Renal cortex interstitium (tissue), 11 donors: ENCODE measurements at regions not wholly inside any gene's neighbourhood (a gene's known extent, or its start where the extent isn't known, plus 50 kb on each side); places are given as distances from the start of the nearest gene placed in this dataset.

Experiments used
- DNase-seq, 11 donors: peaks; one replicate each; pipeline ENCODE4 v3.0.0-alpha.2; 2013; ENCODE audit warnings: low read depth in 9 of 11, low spot score in 4 of 11; ENCODE audit errors: extremely low read depth in 1 of 11

- DNase-seq = no peak
Measured at GRCh38 chr13:103147961-103148360, 81.7 kb upstream of the SLC10A2 start.

- no peak for DNase-seq
Measured at GRCh38 chr13:103145442-103145841, 79.2 kb upstream of the SLC10A2 start.

DNA sequence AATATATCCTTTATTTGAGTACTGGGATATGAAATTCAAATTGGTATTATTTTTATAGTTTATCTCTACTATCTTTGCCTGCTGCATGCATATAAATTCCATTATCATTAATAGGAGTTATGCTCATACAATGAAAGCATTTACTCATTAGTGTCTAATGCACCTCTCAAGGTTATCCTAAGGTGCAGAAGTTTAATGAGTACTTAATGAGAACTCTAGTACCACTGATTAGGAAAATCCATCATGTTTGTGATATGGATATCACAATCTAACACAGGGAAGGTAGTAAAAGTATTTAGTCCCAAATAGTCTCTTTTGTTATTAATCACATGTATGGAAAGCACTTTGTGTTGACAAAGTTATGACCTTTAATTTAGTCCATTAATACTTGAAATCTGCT is 77.2 kb upstream of the SLC10A2 start:
- DNase-seq = no peak

DNA sequence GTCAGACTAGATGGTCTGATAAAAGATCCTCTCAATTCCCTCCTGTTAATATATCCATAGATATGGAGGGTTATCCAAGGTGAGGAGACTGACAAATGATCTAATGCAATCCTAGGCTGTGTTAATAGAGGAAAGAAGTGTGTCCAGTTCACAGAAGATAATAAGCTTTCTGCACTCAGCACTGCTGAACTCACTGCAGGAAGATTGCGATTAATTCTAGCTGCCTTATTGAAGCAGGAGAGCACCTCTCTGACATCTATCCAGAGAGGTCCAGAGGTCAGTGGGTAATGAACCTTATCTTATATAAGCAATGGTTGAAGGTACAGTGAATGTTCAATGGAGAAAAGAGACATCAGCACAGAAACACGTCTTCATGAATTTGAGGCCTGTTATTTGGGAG is 75.9 kb upstream of the SLC10A2 start:
- DNase-seq = no peak

- peak in 1 of 11 donors; percentile 4 for DNase-seq
Measured at GRCh38 chr13:103140001-103140671, 73.9 kb upstream of the SLC10A2 start.

GRCh38 chr13:103134271-103134670 is 68.1 kb upstream of the SLC10A2 start:
- no peak for DNase-seq

DNA sequence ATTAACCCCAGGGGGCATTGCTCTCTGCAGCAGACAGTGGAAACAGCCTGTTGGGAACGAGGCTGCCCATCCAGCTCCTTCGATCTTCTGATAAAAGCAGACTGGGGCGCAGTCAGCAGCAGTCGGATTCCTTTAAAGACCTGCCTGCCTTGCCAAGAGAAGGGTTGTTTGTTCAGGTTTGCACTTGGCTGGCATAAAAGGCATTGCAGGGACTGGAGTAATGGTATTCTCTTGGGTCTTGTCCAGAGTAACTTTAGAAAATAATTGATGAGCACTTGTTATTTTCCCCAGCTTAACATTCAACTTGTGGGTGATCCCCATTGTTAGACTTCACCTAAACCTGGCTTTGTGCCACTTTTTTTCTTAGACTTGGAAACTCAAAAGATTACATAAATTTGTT is 67.3 kb upstream of the SLC10A2 start:
- DNase-seq = no peak

DNA sequence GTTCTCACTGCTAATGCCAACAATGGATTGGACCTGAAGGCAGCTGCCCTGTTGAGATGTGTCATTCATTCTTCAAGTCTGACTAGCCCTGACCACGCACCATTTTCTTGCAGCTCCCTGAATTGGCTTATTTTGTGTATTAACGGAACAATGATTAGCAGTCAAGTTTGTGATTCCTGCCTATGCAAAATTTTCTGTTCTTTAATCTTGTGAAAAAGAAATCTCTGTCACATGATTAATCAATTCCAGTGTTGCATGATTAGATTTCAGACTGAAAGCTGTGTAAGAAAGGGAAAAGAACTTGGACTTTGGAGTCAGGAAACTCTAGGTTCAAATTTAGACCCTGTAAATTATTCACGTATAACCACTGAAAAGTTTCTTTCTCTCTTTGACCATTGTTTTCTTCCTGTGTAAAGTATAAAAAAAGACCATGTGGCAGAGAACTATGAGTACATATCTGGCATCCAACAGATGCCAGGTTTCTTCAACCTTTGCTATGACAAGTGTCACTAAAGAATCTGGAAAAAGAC is 64.5 kb upstream of the SLC10A2 start:
- DNase-seq = peak in 1 of 11 donors; percentile 7

- DNase-seq = no peak
Measured at GRCh38 chr13:103130146-103130545, 63.9 kb upstream of the SLC10A2 start.
